Endothelial cell (in vitro differentiated cells): ENCODE measurements at regions not wholly inside any gene's neighbourhood (a gene's known extent, or its start where the extent isn't known, plus 50 kb on each side); places are given as distances from the start of the nearest gene placed in this dataset.

Source experiments
- DNase-seq: peaks from one replicate; pipeline ENCODE4 v3.0.0; 2021; ENCODE audit warnings: low spot score
- H3K27ac Mint-ChIP-seq: one replicate; pipeline ENCODE4 v1.8.0; 2021; ENCODE audit warnings: mixed read lengths, inconsistent platforms; ENCODE audit not compliant: unreplicated experiment
- H3K27me3 Mint-ChIP-seq: one replicate; pipeline ENCODE4 v1.8.0; 2021; ENCODE audit warnings: mild to moderate bottlenecking, moderate library complexity, mixed read lengths, inconsistent platforms; ENCODE audit not compliant: unreplicated experiment
- H3K36me3 Mint-ChIP-seq: one replicate; pipeline ENCODE4 v1.8.0; 2021; ENCODE audit warnings: mild to moderate bottlenecking, low read depth, mixed read lengths, inconsistent platforms; ENCODE audit not compliant: unreplicated experiment
- H3K4me1 Mint-ChIP-seq: one replicate; pipeline ENCODE4 v1.8.0; 2021; ENCODE audit warnings: mild to moderate bottlenecking, mixed read lengths, inconsistent platforms; ENCODE audit not compliant: unreplicated experiment
- H3K4me3 Mint-ChIP-seq: one replicate; pipeline ENCODE4 v1.8.0; 2021; ENCODE audit warnings: mild to moderate bottlenecking, mixed read lengths, inconsistent platforms; ENCODE audit not compliant: unreplicated experiment
- H3K9me3 Mint-ChIP-seq: one replicate; pipeline ENCODE4 v1.8.0; 2021; ENCODE audit warnings: mixed read lengths, inconsistent platforms; ENCODE audit not compliant: unreplicated experiment
- TF ChIP-seq, protein P1 (sequence below): fragments of 200-600 bp; sonication (generic); IDR thresholded peaks from one replicate; pipeline ENCODE4 v1.5.0; 2021; ENCODE audit warnings: antibody characterized with exemption; ENCODE audit not compliant: unreplicated experiment

DNA sequence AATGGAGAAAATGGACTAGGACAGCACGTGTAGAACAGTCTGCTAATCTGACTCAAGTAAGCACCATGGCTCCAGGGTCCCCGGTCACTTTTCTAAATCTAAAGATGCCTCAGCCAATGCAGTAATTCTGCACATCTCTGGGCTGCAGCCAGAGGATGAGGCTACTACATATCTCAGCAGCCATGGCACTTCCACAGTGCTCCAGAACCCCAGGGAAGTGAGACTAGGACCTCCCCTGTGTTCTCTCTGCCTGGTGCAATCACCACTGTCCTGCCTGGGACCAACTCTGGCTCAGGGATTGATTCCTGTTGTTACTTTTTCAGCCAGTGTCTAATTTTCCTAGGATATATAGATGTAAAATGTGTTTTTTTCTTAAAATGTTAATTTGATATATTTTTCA is 129.4 kb upstream of the TOP3B start:
- H3K27me3 Mint-ChIP-seq = no peaks in the 10 kb centered on the region

GRCh38 chr22:22111267-22111751 is 128.7 kb upstream of the TOP3B start:
- no peak for DNase-seq
- no peak overlapping the region for H3K27ac Mint-ChIP-seq
- no peak overlapping the region for H3K4me3 Mint-ChIP-seq
- H3K9me3 Mint-ChIP-seq = no peaks in the 10 kb centered on the region
- H3K27me3 Mint-ChIP-seq = no peaks in the 10 kb centered on the region
- TF ChIP-seq, protein P1, sequence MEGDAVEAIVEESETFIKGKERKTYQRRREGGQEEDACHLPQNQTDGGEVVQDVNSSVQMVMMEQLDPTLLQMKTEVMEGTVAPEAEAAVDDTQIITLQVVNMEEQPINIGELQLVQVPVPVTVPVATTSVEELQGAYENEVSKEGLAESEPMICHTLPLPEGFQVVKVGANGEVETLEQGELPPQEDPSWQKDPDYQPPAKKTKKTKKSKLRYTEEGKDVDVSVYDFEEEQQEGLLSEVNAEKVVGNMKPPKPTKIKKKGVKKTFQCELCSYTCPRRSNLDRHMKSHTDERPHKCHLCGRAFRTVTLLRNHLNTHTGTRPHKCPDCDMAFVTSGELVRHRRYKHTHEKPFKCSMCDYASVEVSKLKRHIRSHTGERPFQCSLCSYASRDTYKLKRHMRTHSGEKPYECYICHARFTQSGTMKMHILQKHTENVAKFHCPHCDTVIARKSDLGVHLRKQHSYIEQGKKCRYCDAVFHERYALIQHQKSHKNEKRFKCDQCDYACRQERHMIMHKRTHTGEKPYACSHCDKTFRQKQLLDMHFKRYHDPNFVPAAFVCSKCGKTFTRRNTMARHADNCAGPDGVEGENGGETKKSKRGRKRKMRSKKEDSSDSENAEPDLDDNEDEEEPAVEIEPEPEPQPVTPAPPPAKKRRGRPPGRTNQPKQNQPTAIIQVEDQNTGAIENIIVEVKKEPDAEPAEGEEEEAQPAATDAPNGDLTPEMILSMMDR = no peak
- no peaks in the 10 kb centered on the region for H3K4me1 Mint-ChIP-seq
- H3K36me3 Mint-ChIP-seq = no peaks in the 10 kb centered on the region

More for the DNA sequence above, 129.4 kb upstream of the TOP3B start:
- Mint-ChIP-seq H3K4me3 (no peak overlapping the region), H3K36me3 (no peaks in the 10 kb centered on the region), H3K27ac (no peak overlapping the region), H3K4me1 (no peaks in the 10 kb centered on the region), H3K9me3 (no peaks in the 10 kb centered on the region)
- no peak for DNase-seq
- TF ChIP-seq, protein P1 = no peak

GRCh38 chr22:22110548-22111266 is 128.1 kb upstream of the TOP3B start:
- no peaks in the 10 kb centered on the region for H3K4me1 Mint-ChIP-seq
- no peak overlapping the region for H3K4me3 Mint-ChIP-seq
- TF ChIP-seq, protein P1 = peak; percentile 50
- H3K9me3 Mint-ChIP-seq = no peaks in the 10 kb centered on the region
- DNase-seq = peak; percentile 70
- H3K36me3 Mint-ChIP-seq = no peaks in the 10 kb centered on the region
- no peak overlapping the region for H3K27ac Mint-ChIP-seq
- H3K27me3 Mint-ChIP-seq = no peaks in the 10 kb centered on the region

DNA sequence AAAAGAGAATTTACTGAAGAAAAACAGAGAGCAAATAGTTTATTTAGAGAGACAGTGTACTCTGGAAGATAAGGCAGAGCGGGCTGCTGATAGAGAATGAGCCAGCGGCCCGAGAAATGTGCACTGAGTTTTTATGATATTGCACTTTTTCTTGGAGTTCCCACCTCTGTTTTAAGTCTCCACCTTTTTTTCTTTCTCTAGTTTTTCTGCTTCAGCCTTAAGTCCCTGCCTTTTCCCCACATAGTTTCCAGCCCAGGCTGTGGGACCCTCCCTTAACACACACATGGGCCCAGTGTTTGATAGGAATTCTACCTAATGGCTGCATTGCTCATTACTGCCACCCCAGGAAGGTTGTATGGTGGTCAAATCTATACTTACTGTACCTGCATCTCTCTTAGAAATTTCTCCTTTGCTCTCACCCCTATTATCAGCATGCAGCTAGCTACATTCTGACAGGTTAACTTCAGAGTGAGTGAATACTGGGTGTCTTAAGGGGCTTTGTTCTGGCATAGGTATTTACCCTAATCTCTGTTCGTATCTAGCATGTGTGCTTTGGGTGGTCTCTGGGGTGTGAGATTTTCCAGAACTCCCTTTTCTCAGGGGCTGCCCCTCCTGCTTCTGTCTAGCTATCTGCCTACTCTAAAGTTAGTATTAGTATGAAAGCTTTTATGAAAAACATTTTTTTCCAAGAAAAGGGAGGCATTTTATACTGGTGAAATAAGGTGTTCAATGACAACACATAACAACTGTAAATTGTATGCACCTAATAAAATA is 127.3 kb upstream of the TOP3B start:
- no peak for DNase-seq
- H3K9me3 Mint-ChIP-seq = no peaks in the 10 kb centered on the region
- no peaks in the 10 kb centered on the region for H3K4me1 Mint-ChIP-seq
- no peak overlapping the region for H3K27ac Mint-ChIP-seq
- H3K36me3 Mint-ChIP-seq = no peaks in the 10 kb centered on the region
- TF ChIP-seq, protein P1 = peak; percentile 24
- no peaks in the 10 kb centered on the region for H3K27me3 Mint-ChIP-seq
- no peak overlapping the region for H3K4me3 Mint-ChIP-seq

DNA sequence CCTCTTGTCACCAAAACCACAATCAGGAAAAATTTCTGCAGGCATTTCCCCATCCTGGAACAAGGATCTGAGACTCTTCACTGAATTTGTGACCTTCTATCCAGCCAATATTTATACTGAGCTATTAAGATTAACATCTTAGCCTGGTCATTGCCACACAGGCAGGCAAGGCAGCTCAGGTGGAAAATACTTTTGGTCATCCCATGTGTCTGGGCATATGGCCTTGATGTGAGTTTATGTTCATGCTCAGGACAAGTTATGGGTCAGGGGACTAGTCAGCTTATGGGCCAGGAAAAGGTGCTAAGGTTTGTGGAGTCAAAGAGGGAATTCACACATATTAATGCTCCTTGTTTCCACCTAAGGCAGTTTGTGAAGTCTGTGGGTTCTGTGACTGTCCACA is 124.3 kb upstream of the TOP3B start:
- Mint-ChIP-seq H3K27ac (no peak overlapping the region), H3K4me3 (no peak overlapping the region), H3K4me1 (no peaks in the 10 kb centered on the region), H3K9me3 (no peaks in the 10 kb centered on the region), H3K27me3 (no peaks in the 10 kb centered on the region), H3K36me3 (no peaks in the 10 kb centered on the region)
- TF ChIP-seq, protein P1 = no peak
- DNase-seq = no peak
